A549 (cell line): ENCODE measurements at regions not wholly inside any gene's neighbourhood (a gene's known extent, or its start where the extent isn't known, plus 50 kb on each side); places are given as distances from the start of the nearest gene placed in this dataset.

Experiments
- CBX8 ChIP-seq: fragments of 200-600 bp; sonication (generic); IDR thresholded peaks from 2 replicates; pipeline ENCODE4 v1.6.1; 2016
- JUN ChIP-seq, 2 experiments: fragments of >200 bp; sonication (Bioruptor Twin); formaldehyde crosslinking; IDR thresholded peaks; 2 replicates in 1 of 2; 3 replicates in 1 of 2; pipeline ENCODE4 v1.6.1; 2016 to 2017
- KDM5A ChIP-seq: fragments of 200-600 bp; sonication (generic); IDR thresholded peaks from 2 replicates; pipeline ENCODE4 v1.6.1; 2016; ENCODE audit warnings: antibody characterized with exemption, mild to moderate bottlenecking
- POLR2AphosphoS2 ChIP-seq: conservative IDR thresholded peaks from 2 replicates; pipeline ENCODE4 v1.6.1; 2012; ENCODE audit warnings: low read length, improper control_type of control experiment, inconsistent platforms
- RAD21 ChIP-seq, 2 experiments: fragments of >200 bp in 1 of 2; sonication (Bioruptor Twin) in 1 of 2; formaldehyde crosslinking in 1 of 2; IDR thresholded peaks in 1 of 2; conservative IDR thresholded peaks in 1 of 2; 2 replicates in 1 of 2; 3 replicates in 1 of 2; pipeline ENCODE4 v1.6.1; 2012 to 2018; ENCODE audit warnings: inconsistent platforms in 1 of 2
- TF ChIP-seq, protein P1 (sequence below): IDR thresholded peaks from 2 replicates; pipeline ENCODE4 v1.6.1; 2012
- TF ChIP-seq, protein P2 (sequence below): fragments of >200 bp; sonication (Bioruptor Twin); formaldehyde crosslinking; IDR thresholded peaks from 3 replicates; pipeline ENCODE4 v1.5.1; 2016

DNA sequence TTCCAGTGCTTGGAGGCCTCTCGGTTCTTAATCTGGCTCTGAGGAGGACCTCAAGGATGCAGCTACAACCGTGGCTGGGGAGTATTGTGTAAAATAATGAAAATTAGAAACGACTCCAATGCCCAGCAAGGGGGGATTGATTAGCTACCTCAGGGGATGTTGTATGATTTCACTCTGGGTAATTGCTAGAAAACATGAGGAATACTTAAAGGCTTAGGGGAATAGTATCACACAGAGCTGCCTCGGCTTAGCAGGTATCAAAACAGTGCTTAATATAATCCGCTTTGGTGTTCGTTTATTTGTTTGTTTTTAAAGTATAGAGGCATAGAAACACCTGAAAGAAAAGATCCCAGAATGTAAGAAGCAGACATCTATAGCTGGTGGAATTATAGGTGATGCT is 102.5 kb downstream of the INHBB start:
- no peak for TF ChIP-seq POLR2AphosphoS2
- TF ChIP-seq CBX8, result no peak
- TF ChIP-seq, protein P1, sequence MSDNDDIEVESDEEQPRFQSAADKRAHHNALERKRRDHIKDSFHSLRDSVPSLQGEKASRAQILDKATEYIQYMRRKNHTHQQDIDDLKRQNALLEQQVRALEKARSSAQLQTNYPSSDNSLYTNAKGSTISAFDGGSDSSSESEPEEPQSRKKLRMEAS, result no peak
- TF ChIP-seq RAD21 (conservative IDR thresholded peaks at IDR 0.05 in 1 of 2, IDR thresholded peaks at IDR 0.05 in 1 of 2), result no peak
- TF ChIP-seq, protein P2, sequence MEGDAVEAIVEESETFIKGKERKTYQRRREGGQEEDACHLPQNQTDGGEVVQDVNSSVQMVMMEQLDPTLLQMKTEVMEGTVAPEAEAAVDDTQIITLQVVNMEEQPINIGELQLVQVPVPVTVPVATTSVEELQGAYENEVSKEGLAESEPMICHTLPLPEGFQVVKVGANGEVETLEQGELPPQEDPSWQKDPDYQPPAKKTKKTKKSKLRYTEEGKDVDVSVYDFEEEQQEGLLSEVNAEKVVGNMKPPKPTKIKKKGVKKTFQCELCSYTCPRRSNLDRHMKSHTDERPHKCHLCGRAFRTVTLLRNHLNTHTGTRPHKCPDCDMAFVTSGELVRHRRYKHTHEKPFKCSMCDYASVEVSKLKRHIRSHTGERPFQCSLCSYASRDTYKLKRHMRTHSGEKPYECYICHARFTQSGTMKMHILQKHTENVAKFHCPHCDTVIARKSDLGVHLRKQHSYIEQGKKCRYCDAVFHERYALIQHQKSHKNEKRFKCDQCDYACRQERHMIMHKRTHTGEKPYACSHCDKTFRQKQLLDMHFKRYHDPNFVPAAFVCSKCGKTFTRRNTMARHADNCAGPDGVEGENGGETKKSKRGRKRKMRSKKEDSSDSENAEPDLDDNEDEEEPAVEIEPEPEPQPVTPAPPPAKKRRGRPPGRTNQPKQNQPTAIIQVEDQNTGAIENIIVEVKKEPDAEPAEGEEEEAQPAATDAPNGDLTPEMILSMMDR, result no peak
- no peak for TF ChIP-seq JUN (IDR thresholded peaks at IDR 0.05)
- no peak for TF ChIP-seq KDM5A
